H1 (cell line): ENCODE measurements at regions not wholly inside any gene's neighbourhood (a gene's known extent, or its start where the extent isn't known, plus 50 kb on each side); places are given as distances from the start of the nearest gene placed in this dataset.

ENCODE experiments used
- CTCF ChIA-PET: fragments of 300-600 bp; sonication (Branson Sonifier 250); formaldehyde crosslinking; loops from one replicate; lab custom pipeline; 2021; ENCODE audit not compliant: partially characterized antibody; lab: Charles Lee
- POLR2A ChIA-PET: fragments of 300-600 bp; sonication (Branson Sonifier 250); formaldehyde crosslinking; loops from one replicate; lab custom pipeline; 2021; ENCODE audit warnings: inconsistent platforms; ENCODE audit not compliant: partially characterized antibody; lab: Charles Lee
- DNase-seq, 2 experiments: peaks; one replicate each; pipeline versions ENCODE4 v3.0.0 to v3.0.0-alpha.2; 2010 to 2022; ENCODE audit warnings: low spot score in 2 of 2, low read depth in 1 of 2, mixed read lengths in 1 of 2
- FAIRE-seq: peaks from 2 replicates; lab custom pipeline; 2011; peaks lifted over from hg19 to GRCh38; lab: Jason Lieb, UNC
- H2AFZ ChIP-seq: 2 replicates; pipeline ENCODE4 v1.8.1; 2012; ENCODE audit warnings: low read length, inconsistent platforms
- H2AK5ac ChIP-seq: 2 replicates; pipeline ENCODE4 v1.6.1; 2013; ENCODE audit warnings: low read depth, low read length
- H2BK120ac ChIP-seq: replicated peaks from 2 replicates; pipeline ENCODE3; 2013; ENCODE audit warnings: low read depth, low read length, inconsistent platforms
- H2BK12ac ChIP-seq: 2 replicates; pipeline ENCODE4 v1.6.1; 2013; ENCODE audit warnings: low read depth, low read length
- H2BK15ac ChIP-seq: 2 replicates; pipeline ENCODE4 v1.6.1; 2013; ENCODE audit warnings: low read length
- H2BK20ac ChIP-seq: 2 replicates; pipeline ENCODE4 v1.6.1; 2013; ENCODE audit warnings: low read length
- H2BK5ac ChIP-seq: 2 replicates; pipeline ENCODE4 v1.6.1; 2013; ENCODE audit warnings: low read depth, low read length
- H3K14ac ChIP-seq: 2 replicates; pipeline ENCODE4 v1.6.1; 2013; ENCODE audit warnings: inconsistent platforms; ENCODE audit not compliant: insufficient read length
- H3K18ac ChIP-seq: 2 replicates; pipeline ENCODE4 v1.6.1; 2013; ENCODE audit warnings: low read length; ENCODE audit errors: extremely low read depth
- H3K23ac ChIP-seq: 2 replicates; pipeline ENCODE4 v1.6.1; 2013; ENCODE audit warnings: inconsistent platforms; ENCODE audit not compliant: insufficient read length
- H3K23me2 ChIP-seq: 2 replicates; pipeline ENCODE4 v1.6.1; 2013; ENCODE audit warnings: low read depth, low read length
- H3K27ac ChIP-seq: 2 replicates; pipeline ENCODE4 v1.6.1; 2011; ENCODE audit warnings: low read depth, low read length, inconsistent platforms
- H3K27me3 ChIP-seq, 4 experiments: replicated peaks in 1 of 4; 1 replicate in 1 of 4; 2 replicates in 3 of 4; pipeline versions ENCODE4 v1.6.1 to v1.8.1; 2011 to 2013; ENCODE audit warnings: low read length in 3 of 4, mild to moderate bottlenecking in 3 of 4, inconsistent platforms in 2 of 4, mixed read lengths in 2 of 4, moderate library complexity in 1 of 4; ENCODE audit not compliant: control insufficient read depth in 3 of 4, insufficient read depth in 3 of 4; ENCODE audit errors: extremely low read depth in 1 of 4
- H3K36me3 ChIP-seq, 4 experiments: 2 replicates each; pipeline versions ENCODE4 v1.6.1 to v1.8.1; 2011 to 2013; ENCODE audit warnings: mild to moderate bottlenecking in 4 of 4, low read length in 3 of 4, moderate library complexity in 2 of 4, control low read depth in 1 of 4, inconsistent platforms in 1 of 4; ENCODE audit not compliant: insufficient read depth in 4 of 4, control insufficient read depth in 2 of 4
- H3K4ac ChIP-seq: replicated peaks from 2 replicates; pipeline ENCODE3; 2013; ENCODE audit warnings: low read length, low read depth, mixed read lengths, inconsistent platforms; ENCODE audit not compliant: insufficient read length
- H3K4me1 ChIP-seq, 4 experiments: replicated peaks in 1 of 4; 1 replicate in 1 of 4; 2 replicates in 3 of 4; pipeline versions ENCODE4 v1.6.1 to v1.8.1; 2011 to 2013; ENCODE audit warnings: low read length in 3 of 4, inconsistent platforms in 2 of 4, mixed read lengths in 1 of 4; ENCODE audit not compliant: insufficient read depth in 4 of 4, control insufficient read depth in 3 of 4
- H3K4me2 ChIP-seq, 2 experiments: 2 replicates each; pipeline versions ENCODE4 v1.6.1 to v1.8.1; 2011 to 2013; ENCODE audit warnings: low read depth in 2 of 2, low read length in 2 of 2, control low read depth in 1 of 2, inconsistent platforms in 1 of 2, mild to moderate bottlenecking in 1 of 2; ENCODE audit not compliant: insufficient read depth in 1 of 2
- H3K4me3 ChIP-seq, 4 experiments: fragments of 200-600, 300-600 bp in 1 of 4; sonication (generic), shearing (Covaris generic), sonication (Bioruptor Twin) in 1 of 4; 2 replicates each; pipeline versions ENCODE4 v1.5.1 to v1.8.1; 2011 to 2016; ENCODE audit warnings: low read length in 4 of 4, low read depth in 3 of 4, control low read depth in 2 of 4, inconsistent platforms in 2 of 4, mild to moderate bottlenecking in 2 of 4, mixed read lengths in 1 of 4, moderate library complexity in 1 of 4; ENCODE audit not compliant: insufficient read depth in 2 of 4; ENCODE audit errors: extremely low read depth in 1 of 4
- H3K56ac ChIP-seq: replicated peaks from 2 replicates; pipeline ENCODE3; 2013; ENCODE audit warnings: low read depth, mild to moderate bottlenecking, mixed read lengths, low read length, inconsistent platforms; ENCODE audit not compliant: insufficient read length
- H3K79me1 ChIP-seq: 2 replicates; pipeline ENCODE4 v1.6.1; 2013; ENCODE audit warnings: low read depth, low read length, control low read depth
- H3K79me2 ChIP-seq, 2 experiments: 2 replicates each; pipeline versions ENCODE4 v1.6.1 to v1.8.1; 2012 to 2013; ENCODE audit warnings: low read length in 2 of 2, mild to moderate bottlenecking in 2 of 2, inconsistent platforms in 1 of 2; ENCODE audit not compliant: insufficient read depth in 2 of 2, control insufficient read depth in 1 of 2
- H3K9ac ChIP-seq, 4 experiments: replicated peaks in 1 of 4; 1 replicate in 1 of 4; 2 replicates in 3 of 4; pipeline versions ENCODE4 v1.6.1 to v1.8.1; 2011 to 2013; ENCODE audit warnings: low read depth in 3 of 4, low read length in 3 of 4, control low read depth in 2 of 4, mild to moderate bottlenecking in 2 of 4, moderate library complexity in 2 of 4, inconsistent platforms in 1 of 4; ENCODE audit errors: extremely low read depth in 1 of 4
- H3K9me3 ChIP-seq, 2 experiments: 2 replicates each; pipeline versions ENCODE4 v1.6.1 to v1.8.1; 2012 to 2013; ENCODE audit warnings: mild to moderate bottlenecking in 2 of 2, moderate library complexity in 2 of 2, control low read depth in 1 of 2, inconsistent platforms in 1 of 2, low read depth in 1 of 2, low read length in 1 of 2, mixed read lengths in 1 of 2; ENCODE audit not compliant: insufficient read depth in 2 of 2
- H4K20me1 ChIP-seq, 2 experiments: replicated peaks in 1 of 2; 2 replicates each; pipeline versions ENCODE3 to v1.8.1; 2011 to 2013; ENCODE audit warnings: inconsistent platforms in 2 of 2, low read length in 2 of 2, mild to moderate bottlenecking in 1 of 2; ENCODE audit not compliant: insufficient read depth in 2 of 2, control insufficient read depth in 1 of 2
- H4K5ac ChIP-seq: 2 replicates; pipeline ENCODE4 v1.6.1; 2013; ENCODE audit warnings: low read length, low read depth, mixed read lengths, inconsistent platforms; ENCODE audit not compliant: insufficient read length
- H4K8ac ChIP-seq: 2 replicates; pipeline ENCODE4 v1.8.0; 2013; ENCODE audit warnings: mild to moderate bottlenecking, moderate library complexity, low read length, inconsistent platforms; ENCODE audit not compliant: insufficient read depth; ENCODE audit errors: extremely low read depth
- H4K91ac ChIP-seq: replicated peaks from 2 replicates; pipeline ENCODE3; 2013; ENCODE audit warnings: low read length, mixed read lengths, inconsistent platforms; ENCODE audit not compliant: insufficient read length
- ATF2 ChIP-seq: IDR thresholded peaks from 2 replicates; pipeline ENCODE4 v1.6.1; 2012; ENCODE audit warnings: low read length, inconsistent platforms
- BACH1 ChIP-seq: IDR thresholded peaks from 2 replicates; pipeline ENCODE4 v1.6.1; 2012; ENCODE audit warnings: low read length, improper control_type of control experiment
- BCL11A ChIP-seq, 2 experiments: IDR thresholded peaks; one replicate each; pipeline ENCODE4 v1.6.1; 2011; ENCODE audit warnings: low read depth in 2 of 2, low read length in 2 of 2, mild to moderate bottlenecking in 2 of 2
- CTCF ChIP-seq, 3 experiments: IDR thresholded peaks; 1 replicate in 2 of 3; 2 replicates in 1 of 3; pipeline versions ENCODE4 v1.5.1 to v1.6.1; 2011; ENCODE audit warnings: low read length in 3 of 3, mild to moderate bottlenecking in 3 of 3, inconsistent platforms in 2 of 3, low read depth in 1 of 3, moderate library complexity in 1 of 3; ENCODE audit not compliant: insufficient read depth in 1 of 3; ENCODE audit errors: control extremely low read depth in 1 of 3
- EZH2 ChIP-seq: fragments of 200-600 bp; sonication (generic); IDR thresholded peaks from 2 replicates; pipeline ENCODE4 v1.7.1; 2012; ENCODE audit warnings: low read depth, mild to moderate bottlenecking, moderate library complexity, low read length, inconsistent platforms; ENCODE audit not compliant: severe bottlenecking
- HDAC6 ChIP-seq: IDR thresholded peaks from one replicate; pipeline ENCODE4 v1.7.1; 2012; ENCODE audit warnings: low read depth, mild to moderate bottlenecking, inconsistent platforms, low read length, moderate library complexity
- KDM5A ChIP-seq: fragments of 200-600 bp; IDR thresholded peaks from 2 replicates; pipeline ENCODE4 v1.7.1; 2012; ENCODE audit warnings: mild to moderate bottlenecking, low read length, inconsistent platforms, mixed read lengths
- POU5F1 ChIP-seq: IDR thresholded peaks from 2 replicates; pipeline ENCODE4 v1.6.1; 2011; ENCODE audit warnings: low read depth, mild to moderate bottlenecking, low read length, moderate library complexity
- RAD21 ChIP-seq, 2 experiments: IDR thresholded peaks in 1 of 2; conservative IDR thresholded peaks in 1 of 2; 2 replicates each; pipeline ENCODE4 v1.6.1; 2011; ENCODE audit warnings: low read depth in 2 of 2, low read length in 2 of 2, improper control_type of control experiment in 1 of 2, inconsistent platforms in 1 of 2, mild to moderate bottlenecking in 1 of 2, moderate library complexity in 1 of 2
- WGBS, 2 experiments: shearing (Covaris generic) in 1 of 2; methylation state at CpG; one replicate each; pipeline versions ENCODE4 v1.1.6 to v1.1.7; 2013 to 2015; ENCODE audit warnings: low lambda C conversion rate in 2 of 2, mixed read lengths in 2 of 2, inconsistent platforms in 1 of 2, low coverage in 1 of 2, missing lambda C conversion rate in 1 of 2; ENCODE audit not compliant: insufficient replicate concordance in 2 of 2, insufficient coverage in 1 of 2, insufficient read length in 1 of 2; ENCODE audit errors: extremely low coverage in 1 of 2, missing lambda C conversion rate in 1 of 2; 5-methylcytosine and 5-hydroxymethylcytosine counted together

- TF ChIP-seq RAD21 (IDR thresholded peaks at IDR 0.05 in 1 of 2, conservative IDR thresholded peaks at IDR 0.05 in 1 of 2; ENCODE audit: low read depth in 2 of 2, low read length in 2 of 2) (peak; percentile 43 to 51; a peak in 3 of 4 replicates), BACH1 (no peak), HDAC6 (no peak), BCL11A (IDR thresholded peaks at IDR 0.05; ENCODE audit: low read depth in 2 of 2, low read length in 2 of 2) (no peak), POU5F1 (no peak), KDM5A (no peak), EZH2 (no peak), CTCF (IDR thresholded peaks at IDR 0.05; ENCODE audit: control extremely low read depth in 1 of 3, insufficient read depth in 1 of 3, low read depth in 1 of 3, low read length in 3 of 3) (peak; percentile 19 to 47 (median 22)), ATF2 (no peak)
Measured at GRCh38 chr13:47220453-47221140, 323.7 kb upstream of the HTR2A start.

More at GRCh38 chr13:47220453-47221140, 323.7 kb upstream of the HTR2A start:
- H2BK20ac ChIP-seq, result no peak overlapping the region
- H3K23me2 ChIP-seq, result no peaks in the 10 kb centered on the region
- no peaks in the 10 kb centered on the region for H4K20me1 ChIP-seq
- H3K18ac ChIP-seq, result no peak overlapping the region
- H3K36me3 ChIP-seq, result no peaks in the 10 kb centered on the region
- no peaks in the 10 kb centered on the region for H3K9me3 ChIP-seq
- H4K8ac ChIP-seq, result no peak overlapping the region
- ChIA-PET POLR2A (no interaction called here), CTCF (no interaction called here)
- H3K79me2 ChIP-seq, result no peaks in the 10 kb centered on the region
- no peak overlapping the region for H2AK5ac ChIP-seq
- no peak overlapping the region for H3K23ac ChIP-seq
- no peak overlapping the region for H4K91ac ChIP-seq
- H2BK120ac ChIP-seq, result no peak overlapping the region
- no peak overlapping the region for H3K4ac ChIP-seq
- H3K4me2 ChIP-seq, result no peak overlapping the region
- H2BK12ac ChIP-seq, result no peak overlapping the region
- H2BK15ac ChIP-seq, result no peak overlapping the region
- no peaks in the 10 kb centered on the region for H3K79me1 ChIP-seq
- H2AFZ ChIP-seq, result peak overlapping the region; percentile 9; the same call in 1 of the 2 replicates
- H3K4me1 ChIP-seq, result no peaks in the 10 kb centered on the region
- FAIRE-seq, result no peak
- H3K56ac ChIP-seq, result no peak overlapping the region
- no peaks in the 10 kb centered on the region for H3K27me3 ChIP-seq
- no peak overlapping the region for H3K27ac ChIP-seq
- no peak overlapping the region for H3K9ac ChIP-seq
- DNase-seq, result no peak
- no peak overlapping the region for H4K5ac ChIP-seq
- no peak overlapping the region for H3K4me3 ChIP-seq
- H2BK5ac ChIP-seq, result no peak overlapping the region
- H3K14ac ChIP-seq, result no peak overlapping the region
- 89% methylated on average over 3 of the region's 3 CpGs; no CpG with 5 or more reads in 1 of the 2 experiments for WGBS, 2 experiments
